ENCODE measurements at regions not wholly inside any gene's neighbourhood (a gene's known extent, or its start where the extent isn't known, plus 50 kb on each side); places are given as distances from the start of the nearest gene placed in this dataset.

- DNase-seq: no peak
- Mint-ChIP-seq H3K9me3 (ENCODE audit: unreplicated experiment) (no peaks in the 10 kb centered on the region), H3K36me3 (ENCODE audit: insufficient read depth, unreplicated experiment) (no peaks in the 10 kb centered on the region), H3K27me3 (ENCODE audit: insufficient read depth, unreplicated experiment) (no peaks in the 10 kb centered on the region), H3K27ac (ENCODE audit: unreplicated experiment) (no peak overlapping the region), H3K4me1 (ENCODE audit: low read depth, unreplicated experiment) (peaks cover 20% of the 10 kb centered on the region), H3K4me3 (ENCODE audit: unreplicated experiment) (no peak overlapping the region)
- Histone ChIP-seq H3K36me3 (ENCODE audit: control insufficient read depth, insufficient read depth, low read length) (no peaks in the 10 kb centered on the region; the same call in 1 of the 2 replicates), H3K27me3 (replicated peaks; ENCODE audit: control insufficient read depth, insufficient read depth, low read length) (no peaks in the 10 kb centered on the region), H3K9me3 (no peaks in the 10 kb centered on the region), H3K4me3 (ENCODE audit: low read depth, low read length) (no peak overlapping the region), H3K4me1 (peaks cover 26% of the 10 kb centered on the region)
- BruUV-seq (replicated peaks): no TSS peak
- POLR2A ChIA-PET: no interaction called here
- CTCF ChIA-PET: interaction anchor here (1.0 kb wide), 1 partner anchor 67 kb away, joined by 4 read pairs; no protein-coding TSS in a partner anchor
- no peak for TF ChIP-seq CTCF (IDR thresholded peaks at IDR 0.05; ENCODE audit: insufficient read depth in 1 of 2, low read depth in 1 of 2, low read length in 1 of 2, severe bottlenecking in 1 of 2, unreplicated experiment in 1 of 2)
- intact Hi-C loops (cut with micrococcal nuclease; ENCODE audit: unreplicated experiment): loop anchor here (2.0 kb wide), 1 partner anchor 45 kb away; no protein-coding TSS in a partner anchor
Measured at GRCh38 chr10:117619707-117620405, 77.3 kb downstream of the EMX2 start.

GRCh38 chr10:117621196-117621595 lies 78.7 kb downstream of the EMX2 start:
- no peaks in the 10 kb centered on the region; the same call in 1 of the 2 replicates for H3K36me3 ChIP-seq (ENCODE audit: control insufficient read depth, insufficient read depth, low read length)
- DNase-seq: no peak
- no TSS peak for BruUV-seq (replicated peaks)
- H3K27me3 ChIP-seq (replicated peaks; ENCODE audit: control insufficient read depth, insufficient read depth, low read length): no peaks in the 10 kb centered on the region
- no peaks in the 10 kb centered on the region for H3K9me3 ChIP-seq
- no peaks in the 10 kb centered on the region for H3K36me3 Mint-ChIP-seq (ENCODE audit: insufficient read depth, unreplicated experiment)
- no peaks in the 10 kb centered on the region for H3K9me3 Mint-ChIP-seq (ENCODE audit: unreplicated experiment)
- peaks cover 20% of the 10 kb centered on the region for H3K4me1 ChIP-seq
- intact Hi-C loops (cut with micrococcal nuclease; ENCODE audit: unreplicated experiment): no loop called here
- H3K4me3 ChIP-seq (ENCODE audit: low read depth, low read length): no peak overlapping the region
- TF ChIP-seq CTCF (IDR thresholded peaks at IDR 0.05; ENCODE audit: insufficient read depth in 1 of 2, low read depth in 1 of 2, low read length in 1 of 2, severe bottlenecking in 1 of 2, unreplicated experiment in 1 of 2): no peak
- no peaks in the 10 kb centered on the region for H3K27me3 Mint-ChIP-seq (ENCODE audit: insufficient read depth, unreplicated experiment)
- ChIA-PET CTCF (interaction anchor here (1.4 kb wide), 1 partner anchor 124 kb away, joined by 3 read pairs; no protein-coding TSS in a partner anchor), POLR2A (no interaction called here)
- no peak overlapping the region for H3K4me3 Mint-ChIP-seq (ENCODE audit: unreplicated experiment)
- peaks cover 13% of the 10 kb centered on the region for H3K4me1 Mint-ChIP-seq (ENCODE audit: low read depth, unreplicated experiment)
- H3K27ac Mint-ChIP-seq (ENCODE audit: unreplicated experiment): no peak overlapping the region

- no peaks in the 10 kb centered on the region for H3K36me3 Mint-ChIP-seq (ENCODE audit: insufficient read depth, unreplicated experiment)
- H3K9me3 Mint-ChIP-seq (ENCODE audit: unreplicated experiment): no peaks in the 10 kb centered on the region
- no peak for TF ChIP-seq CTCF (IDR thresholded peaks at IDR 0.05; ENCODE audit: insufficient read depth in 1 of 2, low read depth in 1 of 2, low read length in 1 of 2, severe bottlenecking in 1 of 2, unreplicated experiment in 1 of 2)
- no peak overlapping the region for H3K4me3 ChIP-seq (ENCODE audit: low read depth, low read length)
- no peaks in the 10 kb centered on the region; the same call in 1 of the 2 replicates for H3K36me3 ChIP-seq (ENCODE audit: control insufficient read depth, insufficient read depth, low read length)
- H3K27me3 ChIP-seq (replicated peaks; ENCODE audit: control insufficient read depth, insufficient read depth, low read length): no peaks in the 10 kb centered on the region
- POLR2A ChIA-PET: no interaction called here
- no peaks in the 10 kb centered on the region for H3K9me3 ChIP-seq
- H3K27me3 Mint-ChIP-seq (ENCODE audit: insufficient read depth, unreplicated experiment): no peaks in the 10 kb centered on the region
- BruUV-seq (replicated peaks): no TSS peak
- intact Hi-C loops (cut with micrococcal nuclease; ENCODE audit: unreplicated experiment): no loop called here
- H3K4me3 Mint-ChIP-seq (ENCODE audit: unreplicated experiment): no peak overlapping the region
- DNase-seq: no peak
- CTCF ChIA-PET: interaction anchor here (1.4 kb wide), 1 partner anchor 125 kb away, joined by 3 read pairs; no protein-coding TSS in a partner anchor
- no peak overlapping the region for H3K27ac Mint-ChIP-seq (ENCODE audit: unreplicated experiment)
- peaks cover 13% of the 10 kb centered on the region for H3K4me1 ChIP-seq
- peaks cover 7% of the 10 kb centered on the region for H3K4me1 Mint-ChIP-seq (ENCODE audit: low read depth, unreplicated experiment)
Measured at GRCh38 chr10:117621795-117622420, 79.4 kb downstream of the EMX2 start.

All from Caco-2 (cell line).